GM19099 (cell line): ENCODE measurements at regions not wholly inside any gene's neighbourhood (a gene's known extent, or its start where the extent isn't known, plus 50 kb on each side); places are given as distances from the start of the nearest gene placed in this dataset.

Source experiments
- POLR2A ChIP-seq: IDR thresholded peaks from 3 replicates; pipeline ENCODE4 v1.6.1; 2011; ENCODE audit warnings: low read depth; ENCODE audit not compliant: insufficient read length; ENCODE audit errors: extremely low read depth

DNA sequence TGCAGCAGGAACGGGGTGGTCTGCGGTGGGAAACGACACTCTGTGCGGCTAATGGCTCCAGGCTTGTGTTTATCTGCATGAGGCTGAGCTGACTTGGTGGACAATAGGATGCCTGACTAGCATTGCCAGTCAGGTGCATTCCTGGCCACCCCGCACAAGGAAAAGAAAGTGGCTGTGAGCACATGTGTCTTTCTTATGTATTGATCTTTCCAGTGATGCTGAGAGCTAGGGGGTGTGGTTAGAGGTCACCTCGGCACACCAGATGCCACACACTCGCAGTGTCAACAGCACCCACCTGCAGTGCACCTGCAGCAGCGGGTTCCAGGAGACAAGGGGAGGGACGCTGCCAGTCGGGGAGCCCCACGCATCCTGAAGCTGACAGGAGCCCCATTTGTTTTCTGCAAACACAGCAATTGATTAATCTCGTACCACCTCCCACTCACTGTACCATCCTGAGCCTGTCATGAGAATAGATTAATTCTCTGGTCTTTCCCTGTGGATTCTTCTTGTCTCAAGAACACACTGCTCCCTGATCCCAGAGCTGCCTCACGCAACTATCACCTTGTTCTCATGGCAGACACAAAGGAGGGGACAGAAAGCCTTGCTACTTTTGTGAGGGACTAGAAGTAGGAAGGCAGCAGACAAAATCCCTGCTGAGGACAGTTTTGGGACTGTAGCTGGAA is 251.7 kb upstream of the WWC1 start:
- no peak for TF ChIP-seq POLR2A

DNA sequence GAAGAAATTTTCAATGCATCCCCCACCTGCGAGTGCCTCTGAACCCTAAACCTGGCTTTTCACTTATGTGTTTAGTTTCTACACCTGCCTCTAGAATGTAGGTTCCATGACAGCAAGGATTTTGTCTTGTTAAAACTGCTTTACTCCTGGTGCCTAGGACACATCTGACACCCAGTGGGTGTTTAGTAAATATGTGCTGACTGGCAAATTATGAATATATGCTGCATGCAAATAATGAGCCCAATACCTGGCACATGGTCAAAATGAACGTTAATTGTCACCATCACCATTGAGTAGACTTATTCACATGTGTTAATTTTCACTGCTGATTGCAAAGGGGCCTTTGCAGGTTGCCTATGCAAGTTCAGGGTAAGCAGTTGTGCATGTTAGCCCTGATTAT is 249.9 kb upstream of the WWC1 start:
- no peak for TF ChIP-seq POLR2A

DNA sequence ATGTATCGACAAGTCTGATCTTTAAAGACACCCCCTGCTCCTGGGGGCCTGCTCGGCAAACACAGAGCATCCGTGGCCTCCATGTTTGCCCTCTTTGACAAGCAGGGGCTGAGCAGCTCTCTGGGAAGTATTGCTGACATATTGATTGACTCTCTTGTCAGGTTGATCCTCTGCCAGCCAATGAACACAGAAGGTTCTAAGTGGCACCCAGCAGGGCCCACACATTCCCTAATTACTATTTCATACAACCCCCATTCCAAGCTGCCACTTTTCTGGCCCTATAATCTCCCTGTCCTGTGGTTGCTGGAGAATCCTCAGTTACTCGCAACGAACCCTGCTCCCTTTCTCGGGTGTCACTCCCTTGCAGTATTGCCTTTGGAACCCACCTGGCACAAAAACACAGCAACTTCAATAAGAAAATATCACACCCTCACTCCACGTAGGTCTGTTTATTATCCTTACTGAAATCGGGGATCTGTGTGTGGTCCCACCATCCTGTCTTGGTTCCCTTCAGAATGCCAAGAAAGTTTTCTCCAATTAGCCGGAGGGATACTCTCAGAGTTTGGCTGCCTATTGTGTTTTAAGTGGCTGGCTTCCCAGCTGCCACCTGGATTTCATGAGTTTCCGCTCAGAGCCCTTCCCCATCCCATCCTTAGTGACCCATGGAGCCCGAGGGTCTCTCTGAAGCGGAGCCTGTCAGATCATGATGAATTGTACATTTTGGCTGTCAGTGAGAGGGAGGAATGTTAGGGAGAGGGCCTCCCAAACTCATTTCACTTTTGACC is 249.0 kb upstream of the WWC1 start:
- TF ChIP-seq POLR2A: no peak

DNA sequence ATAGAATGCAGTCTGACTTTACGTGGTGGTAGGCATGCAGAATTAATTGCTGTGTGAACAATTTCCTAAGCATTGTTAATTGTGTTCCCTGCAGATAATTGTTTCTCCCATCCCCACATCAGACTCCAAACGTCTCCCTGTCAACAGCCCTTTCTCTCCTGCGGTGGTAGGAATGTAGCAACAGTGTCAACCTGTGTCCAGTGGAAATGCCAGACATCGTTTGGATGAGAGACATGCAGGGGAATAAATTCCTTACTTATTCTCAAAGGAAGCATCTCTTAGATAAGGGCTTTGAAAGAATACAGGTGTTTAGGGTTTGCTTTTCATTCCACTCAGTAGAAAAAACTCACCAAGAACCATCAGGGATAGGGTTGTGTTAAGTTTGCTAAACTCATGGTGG is 245.3 kb upstream of the WWC1 start:
- no peak for TF ChIP-seq POLR2A

DNA sequence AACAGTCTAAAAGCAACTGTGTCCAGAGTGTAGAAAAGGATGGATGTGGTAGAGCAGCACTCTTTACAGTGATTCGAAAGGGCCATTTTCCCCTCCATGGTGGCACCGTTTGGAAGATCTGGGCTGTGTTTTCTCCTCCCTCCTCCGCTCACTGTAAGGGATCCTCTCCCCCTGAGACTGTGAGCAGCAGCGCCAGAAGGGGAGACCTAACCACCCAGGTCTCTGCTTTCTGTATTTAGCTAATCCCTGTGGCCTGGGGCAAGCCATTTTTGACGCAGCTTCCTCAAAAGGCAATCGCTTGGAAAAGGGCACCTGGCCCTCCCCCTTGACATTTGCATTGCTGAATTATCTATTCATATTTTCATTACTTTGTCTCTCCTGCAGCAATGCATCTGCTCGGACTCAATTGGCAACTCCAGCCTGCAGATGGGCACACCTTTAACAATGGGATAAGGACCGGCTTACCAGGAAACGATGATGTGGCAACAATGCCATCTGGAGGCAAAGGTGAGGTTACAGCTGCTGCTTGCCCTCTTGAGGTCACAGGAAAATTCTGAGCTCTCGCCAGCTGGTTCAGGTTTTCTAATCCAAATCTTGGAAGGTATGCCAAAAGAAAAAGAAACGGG is 244.3 kb upstream of the WWC1 start:
- TF ChIP-seq POLR2A: no peak

DNA sequence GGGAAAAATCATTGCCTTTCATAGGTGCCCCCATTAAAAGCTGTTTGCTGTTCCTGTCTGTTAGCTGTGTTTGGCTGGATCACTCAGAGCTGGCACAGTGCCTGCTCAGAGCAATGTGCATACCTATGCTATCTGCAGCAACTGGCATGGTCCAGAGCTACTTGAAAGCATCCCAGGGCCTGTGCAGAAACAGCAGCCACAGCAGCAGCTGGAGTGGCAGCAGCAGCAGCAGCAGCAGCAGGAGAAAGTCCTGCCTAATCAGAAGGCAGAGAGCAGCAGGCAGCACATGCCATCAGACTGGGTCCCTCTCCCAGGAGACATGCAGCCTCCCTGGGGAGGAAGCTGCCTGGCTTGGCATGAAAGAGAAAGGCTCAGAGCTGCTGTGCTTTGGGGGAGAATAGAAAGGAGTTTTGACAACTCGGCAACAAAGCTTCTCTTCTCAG is 243.8 kb upstream of the WWC1 start:
- TF ChIP-seq POLR2A: no peak

DNA sequence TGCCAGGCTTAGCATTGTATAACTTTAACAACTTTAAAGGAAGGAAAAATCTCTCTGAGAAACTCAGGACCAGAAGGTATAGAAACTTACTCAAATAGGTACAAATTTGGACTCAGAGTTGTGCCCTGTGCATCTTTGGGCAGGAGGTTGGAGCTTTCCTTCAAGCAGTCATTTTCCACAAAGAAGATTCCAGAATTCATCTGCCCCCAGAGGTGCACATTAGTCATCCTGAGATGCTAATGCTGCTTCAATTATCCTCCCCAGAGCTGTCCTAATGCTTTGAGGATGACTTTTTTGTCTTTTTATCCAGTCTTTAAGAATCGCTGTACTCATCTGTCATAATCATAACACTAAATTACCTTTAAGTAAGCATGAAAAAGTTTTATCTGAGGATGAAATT is 243.0 kb upstream of the WWC1 start:
- TF ChIP-seq POLR2A: no peak

DNA sequence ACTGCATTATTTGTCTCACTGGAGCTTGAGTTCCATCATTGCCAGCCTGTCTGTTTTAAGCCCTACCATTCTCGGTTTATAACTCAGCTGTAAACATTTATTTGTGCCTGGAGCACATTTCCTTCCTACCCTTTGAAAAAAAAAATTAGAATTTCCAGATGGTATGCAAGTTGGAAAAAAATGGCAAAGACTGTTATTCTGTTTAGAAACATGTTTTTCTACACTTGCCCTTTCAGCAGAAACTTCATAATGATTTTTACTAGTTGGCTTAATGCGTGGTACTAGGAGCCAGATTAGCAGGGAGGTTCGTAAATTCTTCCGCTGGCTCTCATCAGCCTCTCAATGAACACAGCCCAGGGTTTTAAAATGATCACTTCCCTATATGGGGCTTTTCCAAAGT is 238.8 kb upstream of the WWC1 start:
- TF ChIP-seq POLR2A: no peak

DNA sequence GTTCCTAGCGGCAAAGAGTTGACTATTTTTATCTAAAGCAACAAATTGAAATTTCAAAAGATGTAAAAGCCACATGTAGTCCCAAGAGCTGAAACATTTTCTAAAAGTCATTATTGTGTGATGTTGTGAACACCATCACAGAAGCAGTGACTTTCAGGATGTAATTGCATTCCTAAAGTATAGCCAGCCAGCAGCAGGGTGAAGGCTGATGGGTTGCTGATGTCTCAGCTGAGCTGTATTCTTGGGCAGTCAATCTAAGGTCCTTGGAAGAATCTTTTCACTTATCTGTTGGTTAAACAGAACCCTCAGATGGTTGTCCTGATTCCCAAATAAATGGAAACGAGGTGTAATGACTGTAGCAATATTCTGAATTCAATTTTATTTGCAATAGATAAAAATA is 237.4 kb upstream of the WWC1 start:
- no peak for TF ChIP-seq POLR2A

DNA sequence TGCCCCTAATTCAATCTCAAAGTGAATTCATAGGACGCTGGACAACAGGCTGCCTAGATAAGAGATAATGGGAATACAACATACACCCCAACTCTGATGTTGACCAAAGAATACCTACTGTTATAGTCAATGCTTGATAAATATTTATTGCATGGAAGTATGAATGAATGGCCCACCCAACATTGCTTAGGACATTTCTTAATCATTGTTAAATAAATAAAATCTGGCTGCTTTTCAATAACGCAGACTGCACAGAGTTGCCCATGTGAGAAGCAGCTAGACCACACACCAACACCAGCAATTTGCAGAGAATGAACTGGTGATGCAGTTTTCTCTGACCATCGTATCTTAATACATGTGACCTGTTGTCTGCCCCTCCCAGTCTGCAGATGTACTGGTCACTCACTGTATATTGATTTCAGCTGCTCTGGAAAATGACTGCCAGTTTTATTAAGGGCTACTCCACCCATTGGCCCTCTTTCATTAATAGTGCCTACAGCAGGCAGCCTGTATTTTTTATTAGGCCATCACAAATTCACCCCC is 236.2 kb upstream of the WWC1 start:
- no peak for TF ChIP-seq POLR2A

DNA sequence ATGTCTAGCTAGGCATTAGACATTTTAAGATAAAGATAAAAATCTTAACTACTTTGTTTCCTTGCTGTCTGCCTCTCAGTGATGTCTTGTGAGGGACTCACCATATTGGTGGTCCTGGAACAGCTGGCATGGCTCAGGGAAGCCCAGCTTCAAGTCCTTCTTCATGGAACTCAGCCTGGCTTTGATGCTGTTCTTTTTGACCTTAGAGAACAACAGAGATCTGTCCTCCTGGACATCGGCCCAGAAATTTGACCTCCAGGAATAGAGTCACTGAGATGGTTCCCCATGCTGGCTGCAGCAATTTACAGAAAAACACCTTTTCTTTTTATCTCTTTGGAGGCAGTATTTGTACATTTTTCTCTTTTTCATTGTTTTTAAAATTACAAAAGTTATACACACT is 235.5 kb upstream of the WWC1 start:
- TF ChIP-seq POLR2A: no peak

DNA sequence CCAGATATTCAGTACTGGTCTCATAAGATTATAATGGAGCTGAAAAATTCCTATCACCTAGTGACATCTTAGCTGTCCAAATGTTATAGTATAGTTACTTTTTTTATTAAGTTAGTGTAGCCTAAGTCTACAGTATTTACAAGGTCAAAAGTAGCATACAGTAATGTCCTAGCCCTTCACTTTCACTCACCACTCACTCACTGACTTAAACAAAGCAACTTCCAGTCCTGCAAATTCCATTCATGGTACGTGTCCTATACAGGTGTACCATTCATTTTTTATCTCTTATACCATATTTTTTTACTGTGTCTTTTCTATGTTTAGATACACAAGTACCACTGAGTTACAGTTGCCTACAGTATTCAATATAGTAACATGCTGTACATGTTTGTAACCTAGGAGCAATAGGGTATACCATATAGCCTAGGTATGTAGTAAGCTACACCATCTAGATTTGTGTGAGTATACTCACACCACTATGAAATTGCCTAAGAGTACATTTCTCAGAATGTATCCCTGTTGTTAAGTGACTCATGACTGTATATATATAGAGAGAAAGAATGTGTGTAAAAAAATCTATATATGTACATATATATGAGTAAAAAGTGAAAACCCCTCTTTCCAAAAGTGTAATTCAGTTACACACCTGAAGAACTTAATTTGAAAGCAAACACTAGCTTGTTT is 234.8 kb upstream of the WWC1 start:
- no peak for TF ChIP-seq POLR2A

DNA sequence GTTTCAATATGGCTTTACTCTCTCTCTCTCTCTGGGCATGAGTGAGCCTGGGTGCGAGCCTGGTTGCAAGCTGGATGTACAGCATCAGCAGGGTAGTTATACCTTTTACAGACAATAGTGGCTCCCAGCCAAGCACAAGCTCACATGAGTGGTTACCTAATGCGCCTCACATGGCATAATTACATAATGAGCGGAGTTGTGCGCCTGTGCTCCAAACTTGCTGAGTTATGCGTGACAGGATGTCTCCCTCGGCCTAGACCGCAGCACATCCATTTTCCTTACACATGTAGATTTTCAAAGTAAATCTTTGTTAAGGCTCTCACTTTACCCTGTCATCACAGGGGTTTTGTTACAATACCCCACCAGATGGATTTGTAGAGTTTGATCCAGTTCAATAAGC is 233.5 kb upstream of the WWC1 start:
- TF ChIP-seq POLR2A: no peak

DNA sequence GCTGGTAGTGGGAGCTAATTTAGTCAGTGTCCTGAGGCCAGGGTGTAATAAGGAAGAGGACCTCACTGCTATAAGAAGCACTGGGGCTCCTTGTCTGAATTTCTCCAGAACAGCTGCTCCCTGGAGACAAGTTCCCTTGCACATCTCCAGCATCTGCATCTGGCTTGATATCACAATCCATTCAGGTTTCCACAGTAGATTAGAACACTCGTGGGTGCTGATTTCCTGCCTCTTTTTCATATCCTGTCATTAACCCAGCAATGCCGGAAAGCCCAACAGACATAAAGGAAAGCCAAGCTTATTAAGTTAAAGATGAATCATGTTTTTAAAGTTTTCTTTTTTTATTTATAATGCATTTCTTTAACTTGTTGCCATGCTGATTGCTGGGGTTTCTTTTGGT is 232.3 kb upstream of the WWC1 start:
- TF ChIP-seq POLR2A: no peak

DNA sequence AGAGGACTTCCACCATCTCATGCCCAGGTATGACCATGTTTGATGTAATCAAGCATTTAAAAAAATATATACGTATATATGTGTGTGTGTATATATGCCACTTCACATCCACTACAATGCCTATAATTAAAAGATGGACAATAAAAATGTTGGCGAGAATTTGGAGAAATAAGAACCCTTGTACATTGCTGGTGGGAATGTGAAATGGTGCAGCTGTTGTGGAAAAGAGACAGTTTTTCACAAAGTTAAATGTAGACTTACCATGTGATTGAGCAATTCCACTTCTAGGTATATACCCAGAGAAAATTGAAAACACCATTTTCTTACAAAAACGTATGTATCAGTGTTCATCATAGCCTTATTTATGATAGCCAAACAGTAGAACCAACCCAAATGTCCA is 229.2 kb upstream of the WWC1 start:
- no peak for TF ChIP-seq POLR2A
